Fibroblast of lung (primary cell): ENCODE measurements at regions not wholly inside any gene's neighbourhood (a gene's known extent, or its start where the extent isn't known, plus 50 kb on each side); places are given as distances from the start of the nearest gene placed in this dataset.

ENCODE experiments used
- DNase-seq, 2 donors: peaks; one replicate each; pipeline versions ENCODE4 v3.0.0 to v3.0.0-alpha.2; 2010; ENCODE audit warnings: low read depth in 2 of 2
- H2AFZ ChIP-seq: 2 replicates; pipeline ENCODE4 v1.5.1; 2012; ENCODE audit warnings: low read length, control low read depth, inconsistent platforms
- H3K27ac ChIP-seq: 2 replicates; pipeline ENCODE4 v1.5.1; 2011; ENCODE audit warnings: low read length, control low read depth; ENCODE audit not compliant: insufficient read depth
- H3K27me3 ChIP-seq: 2 replicates; pipeline ENCODE4 v1.5.1; 2011; ENCODE audit warnings: mild to moderate bottlenecking, low read length; ENCODE audit not compliant: control insufficient read depth, insufficient read depth
- H3K36me3 ChIP-seq: 2 replicates; pipeline ENCODE4 v1.5.1; 2011; ENCODE audit warnings: low read length; ENCODE audit not compliant: control insufficient read depth, insufficient read depth
- H3K4me1 ChIP-seq: 2 replicates; pipeline ENCODE4 v1.5.1; 2011; ENCODE audit warnings: low read length; ENCODE audit not compliant: control insufficient read depth, insufficient read depth; ENCODE audit errors: extremely low read depth
- H3K4me2 ChIP-seq: 2 replicates; pipeline ENCODE4 v1.5.1; 2011; ENCODE audit warnings: low read length, control low read depth; ENCODE audit not compliant: insufficient read depth; ENCODE audit errors: extremely low read depth
- H3K4me3 ChIP-seq, 4 experiments: fragments of 200-600 bp in 1 of 4; sonication (generic) in 1 of 4; replicated peaks in 1 of 4; 2 replicates each; pipeline ENCODE4 v1.5.1; 2011 to 2016; ENCODE audit warnings: low read length in 4 of 4, low read depth in 3 of 4, mild to moderate bottlenecking in 3 of 4, control low read depth in 2 of 4, inconsistent platforms in 1 of 4, mixed read lengths in 1 of 4; ENCODE audit not compliant: insufficient read depth in 1 of 4; ENCODE audit errors: control extremely low read depth in 1 of 4
- H3K79me2 ChIP-seq: 2 replicates; pipeline ENCODE4 v1.5.1; 2012; ENCODE audit warnings: mild to moderate bottlenecking, low read length, inconsistent platforms; ENCODE audit not compliant: control insufficient read depth, insufficient read depth
- H3K9ac ChIP-seq: 2 replicates; pipeline ENCODE4 v1.5.1; 2011; ENCODE audit warnings: mild to moderate bottlenecking, low read length, control low read depth; ENCODE audit not compliant: insufficient read depth
- H3K9me3 ChIP-seq: 2 replicates; pipeline ENCODE4 v1.5.1; 2012; ENCODE audit warnings: low read depth, low read length; ENCODE audit not compliant: control insufficient read depth, insufficient read depth
- H4K20me1 ChIP-seq: 2 replicates; pipeline ENCODE4 v1.5.1; 2011; ENCODE audit warnings: low read length; ENCODE audit not compliant: control insufficient read depth, insufficient read depth; ENCODE audit errors: extremely low read depth
- EZH2 ChIP-seq: IDR thresholded peaks from 2 replicates; pipeline ENCODE4 v1.5.1; 2012; ENCODE audit warnings: low read length, control low read depth, mild to moderate bottlenecking; ENCODE audit errors: missing control alignments
- TF ChIP-seq, protein P1 (sequence below), 2 donors: IDR thresholded peaks in 1 of 2; conservative IDR thresholded peaks in 1 of 2; 1 replicate in 1 of 2; 2 replicates in 1 of 2; pipeline ENCODE4 v1.5.1; 2011 to 2012; ENCODE audit warnings: low read length in 2 of 2, control low read depth in 1 of 2, inconsistent platforms in 1 of 2, low read depth in 1 of 2, mild to moderate bottlenecking in 1 of 2

- TF ChIP-seq, protein P1, sequence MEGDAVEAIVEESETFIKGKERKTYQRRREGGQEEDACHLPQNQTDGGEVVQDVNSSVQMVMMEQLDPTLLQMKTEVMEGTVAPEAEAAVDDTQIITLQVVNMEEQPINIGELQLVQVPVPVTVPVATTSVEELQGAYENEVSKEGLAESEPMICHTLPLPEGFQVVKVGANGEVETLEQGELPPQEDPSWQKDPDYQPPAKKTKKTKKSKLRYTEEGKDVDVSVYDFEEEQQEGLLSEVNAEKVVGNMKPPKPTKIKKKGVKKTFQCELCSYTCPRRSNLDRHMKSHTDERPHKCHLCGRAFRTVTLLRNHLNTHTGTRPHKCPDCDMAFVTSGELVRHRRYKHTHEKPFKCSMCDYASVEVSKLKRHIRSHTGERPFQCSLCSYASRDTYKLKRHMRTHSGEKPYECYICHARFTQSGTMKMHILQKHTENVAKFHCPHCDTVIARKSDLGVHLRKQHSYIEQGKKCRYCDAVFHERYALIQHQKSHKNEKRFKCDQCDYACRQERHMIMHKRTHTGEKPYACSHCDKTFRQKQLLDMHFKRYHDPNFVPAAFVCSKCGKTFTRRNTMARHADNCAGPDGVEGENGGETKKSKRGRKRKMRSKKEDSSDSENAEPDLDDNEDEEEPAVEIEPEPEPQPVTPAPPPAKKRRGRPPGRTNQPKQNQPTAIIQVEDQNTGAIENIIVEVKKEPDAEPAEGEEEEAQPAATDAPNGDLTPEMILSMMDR (conservative IDR thresholded peaks at IDR 0.05 in 1 of 2, IDR thresholded peaks at IDR 0.05 in 1 of 2; ENCODE audit: low read depth in 1 of 2, low read length in 2 of 2) = no peak
- no peak for TF ChIP-seq EZH2
- no peak overlapping the region for H2AFZ ChIP-seq
- no peak overlapping the region for H3K9ac ChIP-seq
- no peaks in the 10 kb centered on the region for H3K36me3 ChIP-seq
- no peak overlapping the region for H3K4me3 ChIP-seq
- no peaks in the 10 kb centered on the region for H3K4me1 ChIP-seq
- H3K27me3 ChIP-seq = no peaks in the 10 kb centered on the region
- no peaks in the 10 kb centered on the region for H3K79me2 ChIP-seq
- DNase-seq = no peak
- H3K9me3 ChIP-seq = no peaks in the 10 kb centered on the region
- H4K20me1 ChIP-seq = no peaks in the 10 kb centered on the region
- no peak overlapping the region for H3K4me2 ChIP-seq
- H3K27ac ChIP-seq = no peak overlapping the region
These were observed 1217.7 kb downstream of the PCDH19 start for GRCh38 chrX:99192421-99192820.

DNA sequence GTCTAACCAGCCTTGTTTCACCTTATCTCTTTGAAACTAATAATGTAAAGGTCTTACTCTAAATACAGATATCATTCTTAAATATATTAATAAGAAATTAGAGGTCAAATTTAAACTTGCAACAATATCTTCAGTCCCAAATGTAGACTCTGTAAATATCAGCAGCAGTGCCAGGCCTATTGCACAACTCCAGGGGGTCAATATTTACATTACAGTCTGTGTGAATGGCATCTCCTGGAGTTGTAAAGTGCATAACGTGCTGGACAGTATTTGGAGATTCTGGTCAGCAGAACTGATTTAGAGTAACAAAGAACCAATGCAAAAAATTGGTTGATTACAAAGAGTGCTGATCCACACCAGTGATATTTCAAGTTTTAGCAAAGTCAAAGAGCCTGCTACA, 1225.9 kb downstream of the PCDH19 start:
- no peak overlapping the region for H3K4me3 ChIP-seq
- H2AFZ ChIP-seq = no peak overlapping the region
- no peak overlapping the region for H3K27ac ChIP-seq
- no peaks in the 10 kb centered on the region for H3K79me2 ChIP-seq
- no peak for TF ChIP-seq EZH2
- TF ChIP-seq, protein P1 (conservative IDR thresholded peaks at IDR 0.05 in 1 of 2, IDR thresholded peaks at IDR 0.05 in 1 of 2; ENCODE audit: low read depth in 1 of 2, low read length in 2 of 2) = no peak
- H3K4me1 ChIP-seq = no peaks in the 10 kb centered on the region
- H3K27me3 ChIP-seq = no peaks in the 10 kb centered on the region
- no peak for DNase-seq
- no peaks in the 10 kb centered on the region for H4K20me1 ChIP-seq
- H3K4me2 ChIP-seq = no peak overlapping the region
- H3K9me3 ChIP-seq = no peaks in the 10 kb centered on the region
- no peak overlapping the region for H3K9ac ChIP-seq
- H3K36me3 ChIP-seq = no peaks in the 10 kb centered on the region

GRCh38 chrX:99172958-99173357, 1237.1 kb downstream of the PCDH19 start:
- Histone ChIP-seq H3K27me3 (no peaks in the 10 kb centered on the region), H3K4me3 (no peak overlapping the region), H3K4me1 (no peaks in the 10 kb centered on the region), H3K79me2 (no peaks in the 10 kb centered on the region), H3K36me3 (no peaks in the 10 kb centered on the region), H3K9me3 (no peaks in the 10 kb centered on the region), H4K20me1 (no peaks in the 10 kb centered on the region), H3K9ac (no peak overlapping the region), H3K27ac (no peak overlapping the region), H3K4me2 (no peak overlapping the region), H2AFZ (no peak overlapping the region)
- no peak for DNase-seq
- TF ChIP-seq, protein P1 (conservative IDR thresholded peaks at IDR 0.05 in 1 of 2, IDR thresholded peaks at IDR 0.05 in 1 of 2; ENCODE audit: low read depth in 1 of 2, low read length in 2 of 2) = no peak
- TF ChIP-seq EZH2 = no peak
